Suprapubic skin (tissue), 4 donors: ENCODE measurements at regions not wholly inside any gene's neighbourhood (a gene's known extent, or its start where the extent isn't known, plus 50 kb on each side); places are given as distances from the start of the nearest gene placed in this dataset.

Experiments
- DNase-seq, 2 donors: peaks; one replicate each; pipeline ENCODE4 v3.0.0-alpha.2; 2019; ENCODE audit warnings: low spot score in 2 of 2
- H3K27ac ChIP-seq: fragments of 200-600 bp; sonication (generic); one replicate; pipeline ENCODE4 v1.5.1; 2019
- H3K27me3 ChIP-seq: fragments of 200-600 bp; sonication (generic); one replicate; pipeline ENCODE4 v1.5.1; 2019
- H3K36me3 ChIP-seq: fragments of 200-600 bp; sonication (generic); one replicate; pipeline ENCODE4 v1.5.1; 2019
- H3K4me1 ChIP-seq: fragments of 200-600 bp; sonication (generic); one replicate; pipeline ENCODE4 v1.5.1; 2019
- H3K4me3 ChIP-seq: fragments of 200-600 bp; sonication (generic); one replicate; pipeline ENCODE4 v1.5.1; 2019; ENCODE audit warnings: mild to moderate bottlenecking
- H3K9me3 ChIP-seq: fragments of 200-600 bp; sonication (generic); one replicate; pipeline ENCODE4 v1.5.1; 2019
- CTCF ChIP-seq, 2 donors: fragments of 200-600 bp in 1 of 2; fragments of 450-650 bp in 1 of 2; sonication (generic) in 1 of 2; IDR thresholded peaks; one replicate each; pipeline ENCODE4 v1.5.1; 2016 to 2019; ENCODE audit warnings: antibody characterized with exemption in 2 of 2, mild to moderate bottlenecking in 1 of 2, moderate library complexity in 1 of 2
- EP300 ChIP-seq: sonication (generic); formaldehyde crosslinking; IDR thresholded peaks from one replicate; pipeline ENCODE4 v1.6.1; 2017; ENCODE audit warnings: antibody characterized with exemption
- POLR2A ChIP-seq, 2 donors: fragments of 450-650 bp; IDR thresholded peaks; one replicate each; pipeline ENCODE4 v1.6.1; 2017; ENCODE audit warnings: antibody characterized with exemption in 2 of 2, mild to moderate bottlenecking in 2 of 2, moderate library complexity in 2 of 2
- POLR2AphosphoS5 ChIP-seq, 3 donors: sonication (generic); formaldehyde crosslinking; IDR thresholded peaks; one replicate each; pipeline ENCODE4 v1.6.1; 2017; ENCODE audit warnings: antibody characterized with exemption in 3 of 3
- WGBS: methylation state at CpG from one replicate; pipeline ENCODE4 v1.1.5; 2018; 5-methylcytosine and 5-hydroxymethylcytosine counted together

GRCh38 chr4:171594293-171594692, 218.9 kb upstream of the GALNTL6 start:
- no peaks in the 10 kb centered on the region for H3K27me3 ChIP-seq
- no peak overlapping the region for H3K4me3 ChIP-seq
- H3K4me1 ChIP-seq, result no peaks in the 10 kb centered on the region
- TF ChIP-seq CTCF (IDR thresholded peaks at IDR 0.05) (no peak), POLR2A (IDR thresholded peaks at IDR 0.05) (no peak)
- no peaks in the 10 kb centered on the region for H3K36me3 ChIP-seq
- H3K9me3 ChIP-seq, result no peaks in the 10 kb centered on the region
- H3K27ac ChIP-seq, result no peak overlapping the region
- DNase-seq, result no peak
- WGBS, result 92% methylated on average over 4 of the region's 4 CpGs

GRCh38 chr4:171590716-171591115, 222.5 kb upstream of the GALNTL6 start:
- Histone ChIP-seq H3K9me3 (no peaks in the 10 kb centered on the region), H3K27ac (no peak overlapping the region), H3K27me3 (no peaks in the 10 kb centered on the region), H3K4me3 (no peak overlapping the region), H3K4me1 (no peaks in the 10 kb centered on the region), H3K36me3 (no peaks in the 10 kb centered on the region)
- DNase-seq, result no peak
- TF ChIP-seq POLR2A (IDR thresholded peaks at IDR 0.05), result no peak
- no peak for TF ChIP-seq EP300
- no peak for TF ChIP-seq POLR2AphosphoS5 (IDR thresholded peaks at IDR 0.05)
- TF ChIP-seq CTCF (IDR thresholded peaks at IDR 0.05), result no peak
- 38% methylated on average over 2 of the region's 2 CpGs for WGBS

GRCh38 chr4:171588764-171589163, 224.4 kb upstream of the GALNTL6 start:
- Histone ChIP-seq H3K4me3 (no peak overlapping the region), H3K27me3 (no peaks in the 10 kb centered on the region), H3K27ac (no peak overlapping the region), H3K4me1 (no peaks in the 10 kb centered on the region), H3K9me3 (no peaks in the 10 kb centered on the region), H3K36me3 (no peaks in the 10 kb centered on the region)
- no peak for DNase-seq
- TF ChIP-seq CTCF (IDR thresholded peaks at IDR 0.05) (no peak), POLR2A (IDR thresholded peaks at IDR 0.05) (no peak), EP300 (no peak), POLR2AphosphoS5 (IDR thresholded peaks at IDR 0.05) (no peak)
- 38% methylated on average over 5 of the region's 5 CpGs for WGBS

- Histone ChIP-seq H3K36me3 (no peaks in the 10 kb centered on the region), H3K27ac (no peak overlapping the region), H3K4me3 (no peak overlapping the region), H3K27me3 (no peaks in the 10 kb centered on the region), H3K4me1 (no peaks in the 10 kb centered on the region), H3K9me3 (no peaks in the 10 kb centered on the region)
- no peak for DNase-seq
- 43% methylated on average over 3 of the region's 3 CpGs for WGBS
- TF ChIP-seq CTCF (IDR thresholded peaks at IDR 0.05), result no peak
- TF ChIP-seq EP300, result no peak
- TF ChIP-seq POLR2A (IDR thresholded peaks at IDR 0.05), result no peak
- TF ChIP-seq POLR2AphosphoS5 (IDR thresholded peaks at IDR 0.05), result no peak
These were observed 225.1 kb upstream of the GALNTL6 start for GRCh38 chr4:171588051-171588545.

- TF ChIP-seq POLR2A (IDR thresholded peaks at IDR 0.05), result no peak
- TF ChIP-seq CTCF (IDR thresholded peaks at IDR 0.05), result no peak
- no peak for TF ChIP-seq POLR2AphosphoS5 (IDR thresholded peaks at IDR 0.05)
- TF ChIP-seq EP300, result no peak
- Histone ChIP-seq H3K9me3 (no peaks in the 10 kb centered on the region), H3K27me3 (no peaks in the 10 kb centered on the region), H3K4me3 (no peak overlapping the region), H3K36me3 (no peaks in the 10 kb centered on the region), H3K4me1 (no peaks in the 10 kb centered on the region), H3K27ac (no peak overlapping the region)
- DNase-seq, result no peak
These were observed 229.4 kb upstream of the GALNTL6 start for GRCh38 chr4:171583790-171584189.
